GM15510 (cell line): ENCODE measurements at regions not wholly inside any gene's neighbourhood (a gene's known extent, or its start where the extent isn't known, plus 50 kb on each side); places are given as distances from the start of the nearest gene placed in this dataset.

ENCODE experiments used
- POLR2A ChIP-seq: IDR thresholded peaks from 3 replicates; pipeline ENCODE4 v1.6.1; 2011; ENCODE audit warnings: borderline replicate concordance; ENCODE audit not compliant: insufficient read length; ENCODE audit errors: extremely low read depth

GRCh38 chr14:22007784-22008412 lies 334.3 kb upstream of the OR4E1 start:
- TF ChIP-seq POLR2A, result no peak

- TF ChIP-seq POLR2A, result no peak
Measured at GRCh38 chr14:22007363-22007762, 333.7 kb upstream of the OR4E1 start.

- no peak for TF ChIP-seq POLR2A
Measured at GRCh38 chr14:22003461-22003860, 329.8 kb upstream of the OR4E1 start.

GRCh38 chr14:22002860-22003284 lies 329.3 kb upstream of the OR4E1 start:
- no peak for TF ChIP-seq POLR2A

- TF ChIP-seq POLR2A, result no peak
Measured at GRCh38 chr14:21999402-21999801, 325.8 kb upstream of the OR4E1 start.

- no peak for TF ChIP-seq POLR2A
Measured at GRCh38 chr14:21997300-21997699, 323.7 kb upstream of the OR4E1 start.

- no peak for TF ChIP-seq POLR2A
Measured at GRCh38 chr14:21995332-21995731, 321.7 kb upstream of the OR4E1 start.

- TF ChIP-seq POLR2A, result no peak
Measured at GRCh38 chr14:21993837-21994236, 320.2 kb upstream of the OR4E1 start.

GRCh38 chr14:21993070-21993469 lies 319.5 kb upstream of the OR4E1 start:
- no peak for TF ChIP-seq POLR2A

- TF ChIP-seq POLR2A, result no peak
Measured at GRCh38 chr14:21991130-21991529, 317.5 kb upstream of the OR4E1 start.

- TF ChIP-seq POLR2A, result no peak
Measured at GRCh38 chr14:21990116-21990515, 316.5 kb upstream of the OR4E1 start.

GRCh38 chr14:21989090-21989489 lies 315.5 kb upstream of the OR4E1 start:
- no peak for TF ChIP-seq POLR2A

GRCh38 chr14:21988413-21988812 lies 314.8 kb upstream of the OR4E1 start:
- TF ChIP-seq POLR2A, result no peak

- TF ChIP-seq POLR2A, result no peak
Measured at GRCh38 chr14:21987937-21988336, 314.3 kb upstream of the OR4E1 start.

GRCh38 chr14:21985081-21985480 lies 311.5 kb upstream of the OR4E1 start:
- TF ChIP-seq POLR2A, result no peak

- no peak for TF ChIP-seq POLR2A
Measured at GRCh38 chr14:21978999-21979314, 305.3 kb upstream of the OR4E1 start.
